Fibroblast of lung (primary cell): ENCODE measurements at regions not wholly inside any gene's neighbourhood (a gene's known extent, or its start where the extent isn't known, plus 50 kb on each side); places are given as distances from the start of the nearest gene placed in this dataset.

Experiments
- DNase-seq, 2 donors: peaks; one replicate each; pipeline versions ENCODE4 v3.0.0 to v3.0.0-alpha.2; 2010; ENCODE audit warnings: low read depth in 2 of 2
- H2AFZ ChIP-seq: 2 replicates; pipeline ENCODE4 v1.5.1; 2012; ENCODE audit warnings: low read length, control low read depth, inconsistent platforms
- H3K27ac ChIP-seq: 2 replicates; pipeline ENCODE4 v1.5.1; 2011; ENCODE audit warnings: low read length, control low read depth; ENCODE audit not compliant: insufficient read depth
- H3K27me3 ChIP-seq: 2 replicates; pipeline ENCODE4 v1.5.1; 2011; ENCODE audit warnings: mild to moderate bottlenecking, low read length; ENCODE audit not compliant: control insufficient read depth, insufficient read depth
- H3K36me3 ChIP-seq: 2 replicates; pipeline ENCODE4 v1.5.1; 2011; ENCODE audit warnings: low read length; ENCODE audit not compliant: control insufficient read depth, insufficient read depth
- H3K4me1 ChIP-seq: 2 replicates; pipeline ENCODE4 v1.5.1; 2011; ENCODE audit warnings: low read length; ENCODE audit not compliant: control insufficient read depth, insufficient read depth; ENCODE audit errors: extremely low read depth
- H3K4me2 ChIP-seq: 2 replicates; pipeline ENCODE4 v1.5.1; 2011; ENCODE audit warnings: low read length, control low read depth; ENCODE audit not compliant: insufficient read depth; ENCODE audit errors: extremely low read depth
- H3K4me3 ChIP-seq, 4 experiments: fragments of 200-600 bp in 1 of 4; sonication (generic) in 1 of 4; replicated peaks in 1 of 4; 2 replicates each; pipeline ENCODE4 v1.5.1; 2011 to 2016; ENCODE audit warnings: low read length in 4 of 4, low read depth in 3 of 4, mild to moderate bottlenecking in 3 of 4, control low read depth in 2 of 4, inconsistent platforms in 1 of 4, mixed read lengths in 1 of 4; ENCODE audit not compliant: insufficient read depth in 1 of 4; ENCODE audit errors: control extremely low read depth in 1 of 4
- H3K79me2 ChIP-seq: 2 replicates; pipeline ENCODE4 v1.5.1; 2012; ENCODE audit warnings: mild to moderate bottlenecking, low read length, inconsistent platforms; ENCODE audit not compliant: control insufficient read depth, insufficient read depth
- H3K9ac ChIP-seq: 2 replicates; pipeline ENCODE4 v1.5.1; 2011; ENCODE audit warnings: mild to moderate bottlenecking, low read length, control low read depth; ENCODE audit not compliant: insufficient read depth
- H3K9me3 ChIP-seq: 2 replicates; pipeline ENCODE4 v1.5.1; 2012; ENCODE audit warnings: low read depth, low read length; ENCODE audit not compliant: control insufficient read depth, insufficient read depth
- H4K20me1 ChIP-seq: 2 replicates; pipeline ENCODE4 v1.5.1; 2011; ENCODE audit warnings: low read length; ENCODE audit not compliant: control insufficient read depth, insufficient read depth; ENCODE audit errors: extremely low read depth
- EZH2 ChIP-seq: IDR thresholded peaks from 2 replicates; pipeline ENCODE4 v1.5.1; 2012; ENCODE audit warnings: low read length, control low read depth, mild to moderate bottlenecking; ENCODE audit errors: missing control alignments
- TF ChIP-seq, protein P1 (sequence below), 2 donors: IDR thresholded peaks in 1 of 2; conservative IDR thresholded peaks in 1 of 2; 1 replicate in 1 of 2; 2 replicates in 1 of 2; pipeline ENCODE4 v1.5.1; 2011 to 2012; ENCODE audit warnings: low read length in 2 of 2, control low read depth in 1 of 2, inconsistent platforms in 1 of 2, low read depth in 1 of 2, mild to moderate bottlenecking in 1 of 2

DNA sequence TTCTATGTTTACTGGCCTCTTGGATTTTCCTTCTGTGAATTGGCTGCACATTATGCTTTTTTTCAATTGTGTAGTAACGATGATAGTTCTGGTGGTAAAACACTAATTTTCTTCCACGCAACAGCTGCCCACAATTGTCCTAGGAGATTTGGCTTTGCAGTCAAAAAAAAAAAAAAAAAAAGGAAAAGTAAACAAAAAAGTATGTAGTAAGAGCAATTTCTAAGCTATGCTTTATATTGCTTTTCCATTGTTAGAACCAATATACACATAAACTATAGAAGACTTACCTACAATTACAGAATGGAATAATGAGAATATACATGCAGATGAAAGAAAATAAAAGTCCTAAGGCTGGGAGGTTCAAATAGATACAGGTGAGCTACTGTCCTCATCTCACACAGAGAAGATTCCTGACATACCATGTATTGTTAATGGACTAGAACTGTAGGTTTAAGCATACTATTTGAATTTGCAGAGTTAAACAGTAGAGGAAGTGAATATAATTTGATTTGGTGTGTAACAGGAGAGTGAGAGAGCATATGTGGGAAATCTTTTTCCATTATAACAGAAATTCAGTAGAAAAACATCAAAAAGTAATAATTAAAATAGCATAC is 976.2 kb downstream of the RAB28 start:
- H3K9ac ChIP-seq: no peak overlapping the region
- H3K4me1 ChIP-seq: no peaks in the 10 kb centered on the region
- no peak for DNase-seq
- H3K4me3 ChIP-seq: no peak overlapping the region
- H4K20me1 ChIP-seq: no peaks in the 10 kb centered on the region
- H2AFZ ChIP-seq: no peak overlapping the region
- TF ChIP-seq, protein P1, sequence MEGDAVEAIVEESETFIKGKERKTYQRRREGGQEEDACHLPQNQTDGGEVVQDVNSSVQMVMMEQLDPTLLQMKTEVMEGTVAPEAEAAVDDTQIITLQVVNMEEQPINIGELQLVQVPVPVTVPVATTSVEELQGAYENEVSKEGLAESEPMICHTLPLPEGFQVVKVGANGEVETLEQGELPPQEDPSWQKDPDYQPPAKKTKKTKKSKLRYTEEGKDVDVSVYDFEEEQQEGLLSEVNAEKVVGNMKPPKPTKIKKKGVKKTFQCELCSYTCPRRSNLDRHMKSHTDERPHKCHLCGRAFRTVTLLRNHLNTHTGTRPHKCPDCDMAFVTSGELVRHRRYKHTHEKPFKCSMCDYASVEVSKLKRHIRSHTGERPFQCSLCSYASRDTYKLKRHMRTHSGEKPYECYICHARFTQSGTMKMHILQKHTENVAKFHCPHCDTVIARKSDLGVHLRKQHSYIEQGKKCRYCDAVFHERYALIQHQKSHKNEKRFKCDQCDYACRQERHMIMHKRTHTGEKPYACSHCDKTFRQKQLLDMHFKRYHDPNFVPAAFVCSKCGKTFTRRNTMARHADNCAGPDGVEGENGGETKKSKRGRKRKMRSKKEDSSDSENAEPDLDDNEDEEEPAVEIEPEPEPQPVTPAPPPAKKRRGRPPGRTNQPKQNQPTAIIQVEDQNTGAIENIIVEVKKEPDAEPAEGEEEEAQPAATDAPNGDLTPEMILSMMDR (conservative IDR thresholded peaks at IDR 0.05 in 1 of 2, IDR thresholded peaks at IDR 0.05 in 1 of 2; ENCODE audit: low read depth in 1 of 2, low read length in 2 of 2): no peak
- no peak for TF ChIP-seq EZH2
- H3K27ac ChIP-seq: no peak overlapping the region
- H3K27me3 ChIP-seq: no peaks in the 10 kb centered on the region
- H3K79me2 ChIP-seq: no peaks in the 10 kb centered on the region
- H3K9me3 ChIP-seq: no peaks in the 10 kb centered on the region
- H3K4me2 ChIP-seq: no peak overlapping the region
- H3K36me3 ChIP-seq: no peaks in the 10 kb centered on the region

DNA sequence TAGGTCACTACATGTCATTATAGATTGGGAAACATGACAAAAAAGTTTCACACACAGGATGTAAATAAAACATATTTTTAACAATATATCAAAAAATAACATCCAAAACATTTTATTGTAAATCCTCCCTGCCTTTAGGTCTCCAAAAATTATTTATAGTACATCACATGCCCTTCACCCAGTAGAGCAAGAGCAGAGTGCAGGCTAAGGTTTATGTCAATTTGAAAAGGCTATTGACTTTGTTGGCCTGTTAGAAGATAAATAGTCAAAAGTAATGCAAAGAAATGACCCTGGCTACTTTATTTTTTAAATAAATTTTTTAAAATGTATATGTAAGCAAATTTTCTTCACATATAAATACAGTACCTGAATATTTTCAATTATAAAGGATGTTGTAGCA is 983.7 kb downstream of the RAB28 start:
- no peaks in the 10 kb centered on the region for H3K4me1 ChIP-seq
- no peak overlapping the region for H3K9ac ChIP-seq
- H3K4me3 ChIP-seq: no peak overlapping the region
- H3K27ac ChIP-seq: no peak overlapping the region
- H4K20me1 ChIP-seq: no peaks in the 10 kb centered on the region
- H3K4me2 ChIP-seq: no peak overlapping the region
- H3K79me2 ChIP-seq: no peaks in the 10 kb centered on the region
- H3K36me3 ChIP-seq: no peaks in the 10 kb centered on the region
- H2AFZ ChIP-seq: no peak overlapping the region
- DNase-seq: no peak
- TF ChIP-seq EZH2: no peak
- TF ChIP-seq, protein P1 (conservative IDR thresholded peaks at IDR 0.05 in 1 of 2, IDR thresholded peaks at IDR 0.05 in 1 of 2; ENCODE audit: low read depth in 1 of 2, low read length in 2 of 2): no peak
- H3K27me3 ChIP-seq: no peaks in the 10 kb centered on the region
- no peaks in the 10 kb centered on the region for H3K9me3 ChIP-seq

DNA sequence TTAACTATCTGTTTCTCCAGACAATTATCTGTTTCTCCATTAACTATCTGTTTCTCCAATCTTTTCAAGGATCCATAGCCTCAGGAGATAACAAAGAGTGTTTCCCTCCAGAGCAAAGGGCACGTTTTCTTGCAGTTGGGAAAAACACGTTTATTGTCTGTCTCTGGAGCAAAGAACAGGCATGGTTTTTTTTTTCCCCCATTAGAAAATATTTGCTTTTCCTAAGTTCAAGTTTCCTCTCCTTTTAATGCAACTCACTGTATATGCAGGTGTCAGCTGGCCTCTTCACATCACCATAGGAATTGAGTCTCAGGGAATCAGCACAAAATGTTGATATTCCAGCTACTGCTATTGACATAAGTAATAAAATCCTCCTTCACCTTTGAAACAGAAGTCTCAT is 984.4 kb downstream of the RAB28 start:
- TF ChIP-seq, protein P1 (conservative IDR thresholded peaks at IDR 0.05 in 1 of 2, IDR thresholded peaks at IDR 0.05 in 1 of 2; ENCODE audit: low read depth in 1 of 2, low read length in 2 of 2): no peak
- TF ChIP-seq EZH2: no peak
- H4K20me1 ChIP-seq: no peaks in the 10 kb centered on the region
- H3K4me3 ChIP-seq: no peak overlapping the region
- no peaks in the 10 kb centered on the region for H3K9me3 ChIP-seq
- no peaks in the 10 kb centered on the region for H3K36me3 ChIP-seq
- no peak overlapping the region for H3K9ac ChIP-seq
- H3K4me2 ChIP-seq: no peak overlapping the region
- no peaks in the 10 kb centered on the region for H3K79me2 ChIP-seq
- H3K4me1 ChIP-seq: no peaks in the 10 kb centered on the region
- DNase-seq: no peak
- H3K27ac ChIP-seq: no peak overlapping the region
- no peak overlapping the region for H2AFZ ChIP-seq
- no peaks in the 10 kb centered on the region for H3K27me3 ChIP-seq
